Skeletal muscle cell (primary cell): ENCODE measurements at regions not wholly inside any gene's neighbourhood (a gene's known extent, or its start where the extent isn't known, plus 50 kb on each side); places are given as distances from the start of the nearest gene placed in this dataset.
"Not testable (repeated sequence)": the region's sequence is repeated elsewhere in the genome, so short reads cannot be mapped to it uniquely, and the experiment has no call there.

Source experiments
- DNase-seq: peaks from one replicate; pipeline ENCODE4 v3.0.0-alpha.2; 2010; ENCODE audit warnings: low read depth
- H3K4me3 ChIP-seq: 2 replicates; pipeline ENCODE4 v1.5.1; 2011; ENCODE audit warnings: low read depth, mild to moderate bottlenecking, control low read depth, low read length, moderate library complexity

DNA sequence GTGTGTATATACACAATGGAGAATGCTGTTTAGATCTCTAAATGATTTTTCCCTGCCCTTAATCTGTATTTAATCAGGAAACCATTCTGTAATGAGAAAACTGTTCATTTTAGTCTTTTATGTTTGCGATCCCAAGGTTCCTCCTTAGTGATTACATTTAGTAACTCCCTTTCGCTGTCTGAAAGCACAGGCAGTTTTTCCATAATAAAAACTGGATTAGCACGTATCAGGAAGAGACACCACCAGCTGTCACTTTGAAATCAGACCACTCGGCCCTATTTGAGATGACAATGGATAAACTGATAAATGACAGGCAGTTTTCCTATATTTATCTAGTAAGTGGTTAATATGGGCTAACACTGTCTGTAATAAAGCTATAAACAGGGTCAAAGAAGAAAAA, 370.9 kb downstream of the NR4A2 start:
- H3K4me3 ChIP-seq = no peak overlapping the region
- DNase-seq = no peak

DNA sequence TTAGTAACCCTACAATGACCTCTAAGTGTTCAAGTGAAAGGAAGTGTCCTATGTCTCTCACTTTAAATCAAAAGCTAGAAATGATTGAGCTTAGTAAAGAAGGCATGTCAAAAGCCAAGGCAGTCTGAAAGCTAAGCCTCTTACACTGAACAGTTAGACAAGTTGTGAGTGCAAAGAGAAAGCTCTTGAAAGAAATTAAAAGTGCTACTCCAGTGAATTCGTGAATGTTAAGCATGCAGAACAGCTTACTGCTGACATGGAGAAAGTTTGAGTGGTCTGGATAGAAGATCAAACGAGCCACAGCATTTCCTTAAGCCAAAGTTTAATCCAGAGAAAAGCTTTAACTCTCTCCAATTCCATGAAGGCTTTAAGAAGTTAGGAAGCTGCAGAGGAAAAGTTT, 373.7 kb downstream of the NR4A2 start:
- no peak for DNase-seq
- H3K4me3 ChIP-seq = no peak overlapping the region

DNA sequence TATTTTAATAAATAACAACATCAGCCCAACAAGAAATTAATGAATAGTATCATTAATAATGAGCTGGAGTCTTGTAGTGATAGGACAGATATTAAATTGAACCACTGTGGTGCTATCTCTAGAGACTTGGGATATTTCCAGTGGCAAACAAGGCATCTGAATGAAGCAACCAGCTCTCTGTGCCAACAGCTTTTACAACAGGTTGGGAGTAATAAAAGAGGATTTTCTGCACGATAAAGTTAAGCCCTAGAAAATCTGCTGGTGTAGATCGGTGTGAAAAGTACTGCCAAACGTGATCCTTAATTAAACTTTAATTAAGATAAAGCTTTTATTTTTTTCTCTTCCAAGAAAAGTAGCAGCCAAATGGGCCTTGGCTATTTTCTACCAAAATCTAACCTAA, 385.5 kb downstream of the NR4A2 start:
- DNase-seq = no peak
- no peak overlapping the region for H3K4me3 ChIP-seq

DNA sequence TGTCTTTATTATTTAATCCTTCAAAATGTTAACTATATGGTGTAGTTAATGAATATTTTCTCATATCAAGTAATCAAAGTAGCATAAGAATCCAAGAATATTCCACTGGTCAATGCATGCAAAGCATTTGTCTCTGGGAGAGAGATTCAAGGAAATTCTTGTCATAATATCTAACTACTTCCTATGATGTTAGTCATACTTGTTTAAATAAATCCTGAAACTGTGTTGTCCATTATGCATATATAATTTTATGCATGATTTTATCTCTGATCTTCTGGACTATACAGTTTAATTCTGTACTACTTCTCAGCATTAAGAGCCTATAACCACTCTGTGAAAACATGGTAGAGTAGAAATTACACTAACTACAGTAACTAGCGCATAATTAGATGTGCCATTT, 388.3 kb downstream of the NR4A2 start:
- no peak overlapping the region for H3K4me3 ChIP-seq
- DNase-seq = no peak

DNA sequence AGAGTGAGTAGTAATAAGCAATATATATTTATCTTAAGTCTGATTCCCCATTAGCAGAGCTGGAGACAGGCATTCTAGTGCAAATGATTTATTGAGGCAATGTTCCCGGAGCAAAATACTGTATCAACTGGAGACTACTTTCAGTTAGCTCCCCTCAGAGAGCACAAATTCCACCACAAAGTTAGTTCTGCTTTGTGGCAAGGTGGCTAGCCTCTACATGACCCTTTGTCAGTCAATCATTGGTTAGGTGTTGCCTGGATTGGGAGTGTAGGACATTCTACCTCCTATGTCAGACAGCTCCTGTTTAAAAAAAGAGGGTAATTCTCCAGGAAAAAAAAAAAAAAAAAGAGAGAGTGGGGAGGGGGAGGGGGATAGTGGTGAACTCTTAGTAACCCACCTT, 402.2 kb downstream of the NR4A2 start:
- H3K4me3 ChIP-seq = no peak overlapping the region
- no peak for DNase-seq

DNA sequence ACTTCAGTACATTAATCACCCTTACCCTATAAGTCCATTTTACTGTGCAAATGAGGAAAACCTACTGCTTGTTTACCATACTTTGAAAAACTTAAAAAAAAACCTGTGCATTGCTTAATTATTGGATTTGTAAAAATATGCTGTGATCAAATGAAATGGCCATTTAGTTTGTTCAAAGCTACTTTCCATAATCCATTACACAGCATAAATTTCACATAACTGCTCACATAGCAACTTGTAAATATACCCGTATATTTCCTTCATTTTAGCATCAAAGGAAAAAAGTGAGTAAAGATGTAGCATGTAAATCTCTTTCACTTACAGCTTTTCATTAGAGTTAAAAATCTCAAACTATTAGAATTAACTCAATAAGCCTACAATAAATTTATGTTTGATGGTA, 415.1 kb downstream of the NR4A2 start:
- no peak for DNase-seq
- H3K4me3 ChIP-seq = no peak overlapping the region

DNA sequence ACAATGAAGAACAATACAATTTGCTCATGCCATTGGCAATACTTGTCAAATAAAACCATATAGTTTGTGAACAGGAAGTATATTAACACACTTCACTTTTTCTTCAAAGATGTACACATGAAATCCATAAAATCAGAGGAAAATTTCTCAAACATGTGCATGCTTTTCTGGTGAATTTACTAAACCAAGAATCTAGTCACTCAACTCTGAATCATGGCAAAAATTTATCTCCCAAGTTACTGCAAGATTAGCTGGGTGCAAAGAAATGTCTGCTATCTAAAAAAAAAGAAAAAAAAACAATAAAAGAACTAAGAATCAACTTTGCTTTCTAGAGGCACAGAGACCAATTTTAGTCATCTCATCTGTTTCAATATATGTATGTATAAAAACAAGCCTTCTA, 419.2 kb downstream of the NR4A2 start:
- H3K4me3 ChIP-seq = no peak overlapping the region
- DNase-seq = no peak

DNA sequence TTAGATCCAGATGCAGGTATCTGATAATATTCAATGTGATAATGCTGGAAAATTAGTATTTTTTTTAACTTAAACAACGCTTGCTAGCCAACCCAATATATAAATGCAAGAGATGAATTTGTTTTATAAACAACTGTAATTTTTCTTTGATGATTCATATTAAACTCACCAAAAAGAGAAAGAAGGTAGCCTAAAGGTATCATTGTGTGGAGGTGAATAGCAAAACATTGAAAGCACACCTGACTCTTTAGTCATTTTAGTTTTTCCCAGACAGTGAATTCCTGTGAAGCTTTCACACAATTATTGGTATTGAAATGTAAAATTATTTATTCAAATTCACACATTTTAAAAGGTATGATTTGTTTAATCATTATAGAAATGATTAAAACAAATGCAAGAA, 424.0 kb downstream of the NR4A2 start:
- no peak overlapping the region for H3K4me3 ChIP-seq
- no peak for DNase-seq

DNA sequence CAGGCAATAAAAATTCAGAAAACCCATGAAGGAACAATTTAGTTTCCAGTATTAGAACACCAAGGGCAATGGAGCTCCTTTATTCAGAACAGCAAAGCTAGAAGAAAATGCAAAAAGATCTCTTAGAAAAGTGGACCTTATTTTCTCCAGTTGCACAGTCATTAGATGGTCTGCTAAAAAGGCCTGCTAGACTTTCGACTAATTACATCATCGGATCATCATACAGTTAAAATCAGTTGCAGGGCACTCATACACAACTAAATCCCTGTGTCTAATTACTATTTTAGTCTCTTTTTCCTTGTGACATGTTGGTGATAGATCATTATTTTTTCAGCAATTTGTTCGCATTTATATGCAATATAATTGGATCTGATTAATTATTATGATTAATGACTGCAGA, 425.3 kb downstream of the NR4A2 start:
- DNase-seq = no peak
- H3K4me3 ChIP-seq = no peak overlapping the region

DNA sequence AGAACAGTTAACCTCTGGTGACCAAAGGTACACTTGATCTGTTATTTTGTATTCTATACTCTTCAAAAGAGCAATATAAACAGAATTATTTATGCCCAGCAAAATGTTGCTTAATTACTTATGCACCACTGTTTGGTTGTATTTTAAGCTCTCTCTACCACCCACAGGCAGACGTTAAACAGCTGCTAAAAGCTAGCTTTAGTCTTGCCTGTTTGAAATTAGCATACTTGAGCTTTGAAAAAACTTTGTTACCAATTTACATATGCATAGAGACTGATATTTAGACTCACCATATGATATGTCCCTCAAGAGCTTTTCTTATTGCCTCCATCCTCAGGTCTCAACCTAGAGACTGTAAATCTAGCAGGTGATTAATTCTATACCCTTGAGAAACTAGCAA, 426.9 kb downstream of the NR4A2 start:
- no peak overlapping the region for H3K4me3 ChIP-seq
- DNase-seq = no peak

DNA sequence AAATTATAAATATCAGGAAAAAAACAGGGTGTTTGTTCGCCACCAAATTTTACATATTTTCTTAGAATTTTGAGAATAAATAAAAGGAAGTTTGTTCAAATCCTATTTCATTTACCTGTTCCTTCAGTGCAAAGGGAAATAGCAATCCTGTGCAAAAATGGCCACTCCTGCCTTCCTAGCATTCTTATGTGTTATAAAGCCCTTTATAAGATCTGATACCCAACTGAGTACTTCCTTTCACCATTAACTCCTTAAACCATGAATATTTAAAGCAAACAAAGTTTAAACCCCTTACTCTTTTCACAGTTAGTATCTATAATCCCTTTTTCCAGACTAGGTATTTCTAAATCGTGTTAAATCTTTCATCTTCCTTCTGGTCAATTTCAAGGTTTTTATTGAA, 427.8 kb downstream of the NR4A2 start:
- H3K4me3 ChIP-seq = no peak overlapping the region

DNA sequence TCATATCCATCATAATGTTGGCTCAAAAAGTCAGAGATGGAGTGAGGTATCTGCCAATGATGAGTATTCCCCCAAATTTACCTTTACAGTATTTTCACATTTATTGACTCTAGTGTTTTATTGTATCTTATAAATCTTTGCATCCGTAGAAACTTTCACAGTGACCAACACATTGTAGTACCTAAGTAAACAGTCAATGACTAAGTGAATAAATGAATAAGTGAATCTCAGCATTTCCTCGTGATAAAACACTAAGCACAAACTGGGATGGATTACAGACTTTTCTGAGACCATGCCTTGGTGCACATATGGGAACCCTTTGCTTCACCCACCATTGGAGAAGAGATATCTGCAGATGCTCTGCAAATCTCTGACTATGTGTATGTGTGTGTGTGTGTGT, 429.9 kb downstream of the NR4A2 start:
- no peak overlapping the region for H3K4me3 ChIP-seq
- DNase-seq = no peak

More for the DNA sequence above, 427.8 kb downstream of the NR4A2 start:
- DNase-seq = no peak

DNA sequence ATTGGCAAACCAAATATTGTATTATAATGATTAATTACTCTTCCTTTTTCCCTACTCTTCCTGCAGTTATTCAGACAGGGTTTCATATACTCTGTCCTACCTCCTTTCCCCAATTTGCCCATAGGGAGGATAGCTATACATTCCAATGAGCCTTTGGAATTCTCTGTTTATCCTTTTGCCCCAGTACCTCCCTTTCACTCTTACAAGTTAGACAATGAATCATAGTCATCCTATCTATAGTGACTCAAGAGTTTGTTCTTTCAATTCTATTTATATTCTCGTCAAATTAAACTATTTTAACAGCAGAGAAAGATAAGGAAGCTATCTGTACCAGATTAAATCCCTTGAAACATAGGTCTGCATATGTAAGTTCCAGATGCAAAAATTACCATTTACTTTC, 437.5 kb downstream of the NR4A2 start:
- no peak for DNase-seq
- H3K4me3 ChIP-seq = no peak overlapping the region

DNA sequence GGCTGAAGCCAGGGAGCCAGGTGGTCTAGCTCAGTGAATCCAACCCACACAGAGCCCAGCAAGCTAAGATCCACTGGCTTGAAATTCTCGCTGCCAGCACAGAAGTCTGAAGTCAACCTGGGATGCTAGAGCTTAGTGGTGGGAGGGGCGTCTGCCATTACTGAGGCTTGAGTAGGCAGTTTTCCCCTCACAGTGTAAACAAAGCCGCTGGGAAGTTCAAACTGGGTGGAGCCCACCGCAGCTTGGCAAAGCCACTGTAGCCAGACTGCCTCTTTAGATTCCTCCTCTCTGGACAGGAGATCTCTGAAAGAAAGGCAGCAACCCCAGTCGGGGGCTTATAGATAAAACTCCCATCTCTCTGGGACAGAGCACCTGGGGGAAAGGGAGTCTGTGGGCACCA, 452.1 kb downstream of the NR4A2 start:
- DNase-seq, H3K4me3 ChIP-seq: not testable (repeated sequence)

DNA sequence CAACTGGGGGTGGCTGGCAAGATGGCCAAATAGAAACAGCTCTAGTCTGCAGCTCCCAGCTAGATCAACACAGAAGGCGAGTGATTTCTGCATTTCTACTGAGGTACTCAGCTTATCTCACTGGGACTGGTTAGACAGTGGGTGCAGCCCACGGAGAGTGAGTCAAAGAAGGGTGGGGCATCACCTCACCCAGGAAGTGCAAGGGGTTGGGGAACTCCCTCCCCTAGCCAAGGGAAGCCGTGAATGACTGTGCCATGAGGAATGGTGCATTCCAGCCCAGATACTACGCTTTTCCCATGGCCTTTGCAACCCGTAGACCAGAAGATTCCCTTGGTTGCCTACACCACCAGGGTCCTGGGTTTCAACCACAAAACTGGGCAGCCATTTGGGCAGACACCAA, 452.6 kb downstream of the NR4A2 start:
- not testable (repeated sequence) for H3K4me3 ChIP-seq, DNase-seq

DNA sequence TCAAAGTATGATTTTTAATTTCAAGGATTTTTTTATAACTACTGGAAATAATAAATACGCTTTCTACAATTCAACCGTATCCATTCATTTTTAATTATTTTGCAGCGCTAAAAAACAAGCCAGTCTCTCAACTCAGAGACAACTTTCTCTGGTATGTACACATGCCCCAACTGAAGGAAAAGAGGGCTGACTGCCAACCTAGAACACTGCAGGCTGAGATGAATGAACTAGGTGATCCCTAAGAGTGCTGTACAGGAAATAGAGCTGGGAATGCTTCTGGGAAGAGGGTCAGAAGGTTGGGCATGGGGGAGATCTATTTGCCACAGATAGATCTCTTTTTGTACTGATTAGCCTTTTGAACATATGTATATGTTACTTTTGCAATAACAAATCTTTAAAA, 460.1 kb downstream of the NR4A2 start:
- H3K4me3 ChIP-seq = no peak overlapping the region
- no peak for DNase-seq

DNA sequence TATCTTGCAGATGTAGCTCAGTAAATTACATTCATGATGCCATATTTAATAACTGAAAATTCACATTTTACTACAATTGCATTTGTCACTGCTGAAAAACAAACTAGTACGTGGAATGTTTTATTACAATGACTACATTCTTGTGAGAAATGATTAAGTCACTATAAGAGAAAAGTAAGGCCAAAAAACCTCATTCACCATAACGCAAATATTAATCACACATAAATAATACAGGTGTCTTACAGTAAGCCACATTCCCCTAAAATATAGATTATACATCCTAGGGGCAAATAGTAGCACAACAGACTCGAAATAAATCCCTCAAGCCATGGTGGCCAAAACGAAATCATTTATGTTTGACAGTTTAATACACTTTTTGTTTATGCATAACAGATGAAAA, 460.6 kb downstream of the NR4A2 start:
- no peak overlapping the region for H3K4me3 ChIP-seq
- no peak for DNase-seq

DNA sequence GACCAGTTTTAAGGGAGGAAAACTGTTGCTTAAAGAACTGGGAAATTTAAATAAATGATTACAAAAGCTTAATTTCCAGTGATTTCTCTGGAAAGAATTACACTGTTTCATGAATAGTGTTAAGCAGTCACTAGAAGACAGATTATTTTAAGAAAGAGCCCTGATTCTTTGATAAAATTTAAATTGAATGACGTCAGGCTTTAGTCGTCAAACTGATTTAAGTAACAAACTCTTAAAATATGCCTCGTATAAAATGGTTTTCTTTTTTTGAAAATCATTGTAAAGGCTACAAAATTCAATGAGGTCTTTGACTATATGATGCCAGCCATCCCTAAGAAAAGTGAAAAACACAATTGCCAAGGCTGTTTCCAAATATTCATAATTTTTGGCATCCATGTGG, 465.0 kb downstream of the NR4A2 start:
- no peak for DNase-seq
- no peak overlapping the region for H3K4me3 ChIP-seq

DNA sequence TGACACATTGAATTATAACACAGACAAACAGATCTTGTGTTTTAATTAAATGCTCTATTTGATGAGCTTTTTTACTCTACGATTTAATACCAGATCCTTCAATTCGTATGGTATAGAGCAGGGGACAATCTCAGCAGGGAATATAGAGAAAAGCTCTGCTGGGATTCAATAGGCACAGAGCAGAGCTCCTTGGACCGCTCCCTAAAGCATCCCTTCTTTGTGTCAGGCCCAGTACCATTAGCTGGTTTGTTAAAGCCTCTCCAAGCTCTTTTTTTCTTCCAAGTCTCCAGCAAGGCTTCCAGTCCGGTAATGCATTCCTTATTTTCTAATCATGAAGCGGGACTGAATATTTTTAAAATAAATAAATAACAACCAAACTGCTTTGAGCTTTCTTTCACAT, 466.0 kb downstream of the NR4A2 start:
- H3K4me3 ChIP-seq = no peak overlapping the region
- no peak for DNase-seq

DNA sequence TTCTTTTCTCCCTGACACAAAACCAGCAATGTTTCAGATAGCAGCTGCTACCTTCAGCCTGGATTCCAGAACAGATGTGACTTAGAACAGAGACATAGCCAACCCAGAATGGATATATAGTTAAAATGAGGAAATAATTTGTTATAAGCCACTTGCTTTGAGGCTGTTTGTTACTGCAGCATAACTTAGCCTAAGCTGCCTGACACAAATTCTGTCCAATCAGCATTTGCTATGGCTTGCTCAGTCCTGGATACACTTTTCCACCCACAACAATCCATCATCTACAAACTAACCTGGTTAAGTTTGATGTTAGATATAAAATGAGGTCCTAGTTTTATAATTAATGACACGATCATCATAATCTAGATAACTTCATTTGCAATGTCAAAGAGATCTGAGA, 480.4 kb downstream of the NR4A2 start:
- DNase-seq = no peak
- H3K4me3 ChIP-seq = no peak overlapping the region

DNA sequence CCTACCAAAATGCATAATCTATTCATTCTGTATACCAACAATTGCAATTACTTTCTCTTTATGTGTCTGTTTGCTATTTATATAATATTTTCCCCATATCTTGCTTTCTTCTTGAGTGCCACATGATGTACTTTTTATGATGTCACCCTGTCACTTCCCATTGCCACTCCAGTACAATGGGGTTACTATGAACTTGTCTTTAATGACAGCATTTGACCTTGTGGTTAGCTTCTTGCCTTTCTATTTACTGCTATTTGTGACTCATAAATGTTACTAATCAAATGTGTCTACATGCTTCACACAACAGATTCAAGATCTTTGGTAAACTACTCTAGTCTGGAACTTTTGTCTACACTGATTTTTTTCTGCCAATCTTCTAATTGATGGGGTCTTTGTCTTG, 486.3 kb downstream of the NR4A2 start:
- no peak overlapping the region for H3K4me3 ChIP-seq
- DNase-seq = no peak

DNA sequence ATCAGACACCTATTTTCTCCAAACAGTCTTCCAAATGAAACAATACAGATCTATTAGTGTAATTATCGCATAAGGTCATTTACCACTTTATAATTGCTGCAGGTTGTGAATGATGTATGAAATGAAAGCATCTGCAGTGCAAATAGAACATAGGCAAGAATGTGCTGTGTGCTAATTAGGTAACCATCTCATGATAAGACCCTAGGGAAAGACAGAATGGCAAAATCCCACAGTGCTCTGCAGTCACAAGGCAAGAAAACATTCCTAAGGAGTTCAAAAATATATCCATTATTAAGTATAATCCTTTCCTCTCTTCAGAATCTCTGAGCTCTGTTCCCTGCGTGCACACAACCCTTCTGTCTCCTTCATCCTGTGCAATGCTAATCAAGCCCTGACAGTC, 488.1 kb downstream of the NR4A2 start:
- no peak overlapping the region for H3K4me3 ChIP-seq
- no peak for DNase-seq

DNA sequence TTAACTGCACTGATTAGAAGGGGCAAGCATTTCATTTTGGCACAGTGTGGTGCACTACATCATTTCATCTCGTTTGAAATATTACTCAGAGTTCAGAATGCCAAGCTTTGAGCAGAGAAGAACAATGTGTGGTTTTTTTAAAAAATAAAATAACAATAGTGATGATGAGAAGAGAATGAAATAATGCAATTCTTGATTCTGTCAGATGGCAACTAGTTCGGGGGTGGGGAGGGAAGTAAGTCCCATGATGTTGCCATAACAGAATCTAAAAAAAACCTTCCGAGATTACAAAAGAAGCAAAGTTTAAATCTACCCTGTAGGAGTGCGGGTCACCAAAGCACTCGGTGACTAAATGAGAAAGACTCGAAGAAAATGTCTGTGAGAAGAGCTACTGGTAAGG, 490.4 kb downstream of the NR4A2 start:
- DNase-seq = no peak
- no peak overlapping the region for H3K4me3 ChIP-seq
